ENCODE measurements at regions not wholly inside any gene's neighbourhood (a gene's known extent, or its start where the extent isn't known, plus 50 kb on each side); places are given as distances from the start of the nearest gene placed in this dataset.

- Histone ChIP-seq H3K9me3 (ENCODE audit: control insufficient read depth in 4 of 4, low read length in 3 of 4) (no peaks in the 10 kb centered on the region), H3K36me3 (ENCODE audit: control insufficient read depth in 4 of 4, insufficient read depth in 3 of 4, low read depth in 1 of 4, low read length in 3 of 4) (no peaks in the 10 kb centered on the region), H3K4me3 (ENCODE audit: low read depth in 1 of 3, low read length in 3 of 3) (no peak overlapping the region), H3K9ac (ENCODE audit: low read depth in 1 of 2, low read length in 2 of 2) (no peak overlapping the region), H3K4me1 (ENCODE audit: control insufficient read depth in 4 of 4, insufficient read depth in 4 of 4, low read length in 3 of 4) (no peaks in the 10 kb centered on the region), H3K27me3 (ENCODE audit: control insufficient read depth in 4 of 4, insufficient read depth in 4 of 4, low read length in 3 of 4) (no peaks in the 10 kb centered on the region), H3K27ac (ENCODE audit: low read depth in 1 of 2, low read length in 2 of 2) (no peak overlapping the region)
- no peak for DNase-seq (ENCODE audit: low spot score)
- WGBS = 83% methylated on average over 10 of the region's 10 CpGs
- TF ChIP-seq JUND (IDR thresholded peaks at IDR 0.05) (no peak), NR2F2 (IDR thresholded peaks at IDR 0.05) (no peak), TAF1 (conservative IDR thresholded peaks at IDR 0.05) (no peak), CTCF (IDR thresholded peaks at IDR 0.05; ENCODE audit: low read depth, low read length, missing input control) (no peak), HNF4A (conservative IDR thresholded peaks at IDR 0.05) (no peak), HNF4G (IDR thresholded peaks at IDR 0.05) (no peak), SP1 (IDR thresholded peaks at IDR 0.05) (no peak), MAX (IDR thresholded peaks at IDR 0.05) (no peak), RAD21 (IDR thresholded peaks at IDR 0.05) (no peak), ATF3 (IDR thresholded peaks at IDR 0.05) (no peak), YY1 (IDR thresholded peaks at IDR 0.05) (no peak), EGR1 (IDR thresholded peaks at IDR 0.05; ENCODE audit: low read depth in 2 of 2) (no peak), RXRA (IDR thresholded peaks at IDR 0.05) (no peak), FOXA1 (IDR thresholded peaks at IDR 0.05) (no peak), FOXA2 (IDR thresholded peaks at IDR 0.05) (no peak), GABPA (IDR thresholded peaks at IDR 0.05 in 1 of 2, conservative IDR thresholded peaks at IDR 0.05 in 1 of 2) (no peak)
- TF ChIP-seq, protein P1, sequence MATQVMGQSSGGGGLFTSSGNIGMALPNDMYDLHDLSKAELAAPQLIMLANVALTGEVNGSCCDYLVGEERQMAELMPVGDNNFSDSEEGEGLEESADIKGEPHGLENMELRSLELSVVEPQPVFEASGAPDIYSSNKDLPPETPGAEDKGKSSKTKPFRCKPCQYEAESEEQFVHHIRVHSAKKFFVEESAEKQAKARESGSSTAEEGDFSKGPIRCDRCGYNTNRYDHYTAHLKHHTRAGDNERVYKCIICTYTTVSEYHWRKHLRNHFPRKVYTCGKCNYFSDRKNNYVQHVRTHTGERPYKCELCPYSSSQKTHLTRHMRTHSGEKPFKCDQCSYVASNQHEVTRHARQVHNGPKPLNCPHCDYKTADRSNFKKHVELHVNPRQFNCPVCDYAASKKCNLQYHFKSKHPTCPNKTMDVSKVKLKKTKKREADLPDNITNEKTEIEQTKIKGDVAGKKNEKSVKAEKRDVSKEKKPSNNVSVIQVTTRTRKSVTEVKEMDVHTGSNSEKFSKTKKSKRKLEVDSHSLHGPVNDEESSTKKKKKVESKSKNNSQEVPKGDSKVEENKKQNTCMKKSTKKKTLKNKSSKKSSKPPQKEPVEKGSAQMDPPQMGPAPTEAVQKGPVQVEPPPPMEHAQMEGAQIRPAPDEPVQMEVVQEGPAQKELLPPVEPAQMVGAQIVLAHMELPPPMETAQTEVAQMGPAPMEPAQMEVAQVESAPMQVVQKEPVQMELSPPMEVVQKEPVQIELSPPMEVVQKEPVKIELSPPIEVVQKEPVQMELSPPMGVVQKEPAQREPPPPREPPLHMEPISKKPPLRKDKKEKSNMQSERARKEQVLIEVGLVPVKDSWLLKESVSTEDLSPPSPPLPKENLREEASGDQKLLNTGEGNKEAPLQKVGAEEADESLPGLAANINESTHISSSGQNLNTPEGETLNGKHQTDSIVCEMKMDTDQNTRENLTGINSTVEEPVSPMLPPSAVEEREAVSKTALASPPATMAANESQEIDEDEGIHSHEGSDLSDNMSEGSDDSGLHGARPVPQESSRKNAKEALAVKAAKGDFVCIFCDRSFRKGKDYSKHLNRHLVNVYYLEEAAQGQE (IDR thresholded peaks at IDR 0.05) = no peak
- TF ChIP-seq, protein P2, sequence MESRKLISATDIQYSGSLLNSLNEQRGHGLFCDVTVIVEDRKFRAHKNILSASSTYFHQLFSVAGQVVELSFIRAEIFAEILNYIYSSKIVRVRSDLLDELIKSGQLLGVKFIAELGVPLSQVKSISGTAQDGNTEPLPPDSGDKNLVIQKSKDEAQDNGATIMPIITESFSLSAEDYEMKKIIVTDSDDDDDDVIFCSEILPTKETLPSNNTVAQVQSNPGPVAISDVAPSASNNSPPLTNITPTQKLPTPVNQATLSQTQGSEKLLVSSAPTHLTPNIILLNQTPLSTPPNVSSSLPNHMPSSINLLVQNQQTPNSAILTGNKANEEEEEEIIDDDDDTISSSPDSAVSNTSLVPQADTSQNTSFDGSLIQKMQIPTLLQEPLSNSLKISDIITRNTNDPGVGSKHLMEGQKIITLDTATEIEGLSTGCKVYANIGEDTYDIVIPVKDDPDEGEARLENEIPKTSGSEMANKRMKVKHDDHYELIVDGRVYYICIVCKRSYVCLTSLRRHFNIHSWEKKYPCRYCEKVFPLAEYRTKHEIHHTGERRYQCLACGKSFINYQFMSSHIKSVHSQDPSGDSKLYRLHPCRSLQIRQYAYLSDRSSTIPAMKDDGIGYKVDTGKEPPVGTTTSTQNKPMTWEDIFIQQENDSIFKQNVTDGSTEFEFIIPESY (IDR thresholded peaks at IDR 0.05) = no peak
These were observed 325.0 kb downstream of the CGGBP1 start for GRCh38 chr3:87733671-87734367.

Measured in liver (tissue), 8 donors.